GM21529 (cell line): ENCODE measurements at regions not wholly inside any gene's neighbourhood (a gene's known extent, or its start where the extent isn't known, plus 50 kb on each side); places are given as distances from the start of the nearest gene placed in this dataset.

ENCODE experiments used
- ATAC-seq: cut with Tn5 transposase; IDR thresholded peaks from one replicate; pipeline ENCODE4 v1.9.1; 2021; ENCODE audit not compliant: unreplicated experiment

GRCh38 chr2:16019060-16019480, 78.7 kb downstream of the MYCN start:
- no peak for ATAC-seq

DNA sequence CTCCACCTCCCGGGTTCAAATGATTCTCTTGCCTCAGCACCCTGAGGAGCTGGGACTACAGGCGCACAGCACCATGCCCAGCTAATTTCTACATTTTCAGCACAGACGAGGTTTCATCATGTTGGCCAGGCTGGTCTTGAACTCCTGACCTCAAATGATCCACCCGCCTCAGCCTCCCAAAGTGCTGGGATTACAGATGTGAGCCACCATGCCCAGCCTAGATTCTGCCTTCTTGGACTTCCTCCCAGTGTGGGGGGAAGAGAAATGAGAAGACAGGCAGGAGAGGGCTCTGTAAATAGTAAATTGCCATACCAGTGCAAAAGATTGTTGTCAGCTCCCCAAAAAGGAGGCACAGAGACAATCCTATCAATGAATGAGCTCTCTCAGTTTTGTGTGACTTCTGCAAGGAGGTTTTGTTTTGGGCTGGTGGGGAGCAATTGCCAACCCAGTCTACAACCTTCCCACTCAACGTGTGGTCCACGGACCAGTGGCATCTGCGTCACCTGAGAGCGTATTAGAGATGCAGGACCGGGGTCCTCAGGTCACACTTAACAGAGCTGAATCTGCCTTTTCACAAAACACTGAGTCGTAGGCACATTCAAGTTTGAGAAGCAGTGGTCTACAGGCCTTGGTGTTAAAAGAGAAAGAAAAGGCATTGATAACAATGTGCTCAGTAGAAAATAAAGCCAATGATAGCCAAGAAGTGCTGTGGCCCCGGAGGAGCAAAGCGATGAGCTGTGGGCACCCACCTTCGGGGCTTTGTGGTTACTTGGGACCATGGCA, 78.1 kb downstream of the MYCN start:
- ATAC-seq, result no peak

GRCh38 chr2:16016282-16016681, 75.9 kb downstream of the MYCN start:
- no peak for ATAC-seq

GRCh38 chr2:16015903-16016265, 75.5 kb downstream of the MYCN start:
- ATAC-seq, result no peak

DNA sequence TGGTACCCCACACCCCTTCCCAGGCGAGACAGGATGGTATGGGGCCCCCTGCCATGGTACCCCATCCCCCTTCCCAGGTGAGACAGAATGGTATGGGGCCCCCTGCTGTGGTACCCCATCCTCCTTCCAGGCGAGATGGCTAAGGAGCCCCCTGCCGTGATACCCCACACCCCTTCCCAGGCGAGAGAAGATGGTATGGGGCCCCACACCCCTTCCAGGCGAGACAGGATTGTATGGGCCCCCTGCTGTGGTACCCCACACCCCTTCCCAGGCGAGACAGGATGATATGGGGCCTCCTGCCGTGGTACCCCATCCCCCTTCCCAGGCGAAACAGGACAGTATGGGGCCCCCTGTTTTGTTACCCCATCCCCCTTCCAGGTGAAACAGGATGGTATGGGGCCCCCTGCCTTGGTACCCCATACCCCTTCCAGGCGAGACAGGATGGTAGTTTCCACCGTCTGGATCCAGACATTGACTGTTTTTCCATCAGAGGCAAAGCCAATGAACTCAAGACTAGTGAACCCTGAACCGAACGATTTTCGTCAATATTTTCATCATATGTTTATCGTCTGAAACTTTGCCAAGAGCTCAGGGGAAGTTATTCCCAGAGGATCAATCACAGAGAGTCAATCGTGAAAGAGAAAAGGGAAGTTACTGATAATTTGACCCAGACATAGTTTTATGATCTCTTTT, 75.0 kb downstream of the MYCN start:
- ATAC-seq, result no peak

DNA sequence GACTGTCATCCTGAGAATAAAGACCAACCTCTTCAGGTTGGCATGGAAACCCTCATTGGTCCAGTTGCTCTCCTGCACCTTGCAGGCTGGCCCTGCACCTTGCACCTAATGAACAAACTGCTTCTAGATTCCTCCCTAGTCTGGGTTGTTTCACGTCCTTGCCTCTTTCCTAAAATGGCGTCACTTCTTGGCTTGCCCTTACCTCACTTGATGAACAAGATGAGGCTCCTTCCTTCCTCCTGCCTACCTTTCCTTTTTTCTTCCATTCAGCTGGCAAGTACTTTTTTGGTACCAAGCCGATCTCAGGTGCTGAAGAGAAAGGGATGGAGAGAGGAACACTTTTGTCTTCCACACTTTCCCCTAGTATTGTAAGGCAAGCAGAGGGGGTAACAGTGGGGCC, 74.5 kb downstream of the MYCN start:
- ATAC-seq, result no peak

- no peak for ATAC-seq
Measured at GRCh38 chr2:16014041-16014787, 73.9 kb downstream of the MYCN start.

GRCh38 chr2:16013359-16013911, 73.1 kb downstream of the MYCN start:
- no peak for ATAC-seq

DNA sequence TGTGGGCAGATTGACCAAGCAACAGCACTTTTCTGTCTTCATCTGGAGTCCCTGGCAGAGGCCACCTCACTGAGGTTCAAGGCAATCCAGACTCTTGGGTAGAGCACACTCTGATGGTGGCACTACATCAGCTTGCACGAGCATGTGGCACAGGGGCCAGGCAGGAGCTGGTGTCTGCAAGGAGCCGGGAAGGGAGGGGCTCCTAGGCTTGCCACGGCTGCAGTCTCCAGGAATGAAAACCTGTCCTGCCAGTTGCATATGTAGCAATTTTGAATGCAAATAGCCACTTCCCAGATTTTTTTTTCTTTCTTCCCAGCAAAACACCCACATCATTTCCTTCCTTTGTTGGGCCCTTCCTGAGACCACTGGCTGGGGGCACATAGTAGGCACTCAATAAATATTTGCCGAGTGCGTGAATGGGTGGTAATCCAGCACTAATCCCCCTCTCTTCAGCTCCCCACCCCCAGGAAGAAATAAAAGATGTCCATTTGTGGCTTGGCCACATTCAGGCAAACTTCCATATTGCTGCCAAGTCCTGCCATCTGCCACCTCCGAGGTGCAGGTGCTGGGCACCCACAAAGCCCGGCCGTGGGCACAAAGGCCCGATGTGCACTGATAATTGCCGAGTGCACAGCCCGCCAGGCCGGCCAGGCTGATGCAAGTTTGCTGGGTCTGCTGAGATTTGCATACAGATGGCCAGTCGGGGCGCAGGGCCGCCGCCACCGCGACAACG, 72.4 kb downstream of the MYCN start:
- ATAC-seq, result no peak

- ATAC-seq, result no peak
Measured at GRCh38 chr2:16012029-16012596, 71.8 kb downstream of the MYCN start.

- no peak for ATAC-seq
Measured at GRCh38 chr2:16011621-16011960, 71.2 kb downstream of the MYCN start.

- ATAC-seq, result no peak
Measured at GRCh38 chr2:16010951-16011620, 70.7 kb downstream of the MYCN start.

DNA sequence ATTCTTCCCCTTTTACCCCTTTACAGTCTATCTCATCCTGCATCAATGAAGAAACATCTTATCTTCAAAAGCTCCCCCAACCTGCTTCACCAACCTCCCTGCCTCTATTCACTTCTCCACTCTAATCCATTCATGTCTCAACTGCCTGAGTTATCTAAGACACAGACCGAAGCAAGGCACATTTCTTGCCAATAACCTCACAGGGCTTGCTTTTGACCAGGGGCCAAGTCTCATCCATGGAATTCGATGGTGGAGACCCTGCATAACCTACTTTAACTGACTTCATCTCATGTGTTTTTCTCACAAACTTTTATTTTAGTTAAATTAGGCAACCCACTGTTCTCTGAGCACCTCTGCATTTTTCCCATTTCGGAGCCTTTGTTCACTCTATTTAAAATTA, 69.7 kb downstream of the MYCN start:
- no peak for ATAC-seq

GRCh38 chr2:16009560-16009959, 69.2 kb downstream of the MYCN start:
- ATAC-seq, result no peak

GRCh38 chr2:16008856-16009255, 68.5 kb downstream of the MYCN start:
- ATAC-seq, result no peak

DNA sequence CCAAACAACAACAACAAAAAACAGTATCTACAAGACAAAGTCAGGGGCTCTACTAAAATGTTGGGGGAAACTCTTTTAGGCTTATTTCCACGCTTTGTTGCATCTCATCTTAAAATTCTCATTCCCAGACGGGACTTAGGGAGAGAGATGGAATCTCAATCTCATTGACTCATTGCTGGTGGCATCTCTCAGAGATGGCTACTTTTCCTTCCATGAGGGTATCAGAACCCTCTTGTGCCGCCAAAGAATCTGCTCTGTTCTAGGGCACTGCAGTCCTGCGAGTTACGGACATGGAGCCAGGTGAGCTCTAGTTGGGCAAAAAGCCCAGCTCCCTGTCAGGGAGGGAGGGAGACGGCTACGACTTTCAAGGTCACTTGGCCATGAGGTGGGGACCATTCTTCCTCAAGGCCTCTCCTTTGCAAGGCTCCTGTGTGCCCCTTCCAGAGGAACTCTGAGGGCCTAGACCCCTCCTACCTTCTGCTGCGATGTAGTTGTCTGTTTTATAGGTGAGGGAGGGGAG, 68.0 kb downstream of the MYCN start:
- no peak for ATAC-seq

DNA sequence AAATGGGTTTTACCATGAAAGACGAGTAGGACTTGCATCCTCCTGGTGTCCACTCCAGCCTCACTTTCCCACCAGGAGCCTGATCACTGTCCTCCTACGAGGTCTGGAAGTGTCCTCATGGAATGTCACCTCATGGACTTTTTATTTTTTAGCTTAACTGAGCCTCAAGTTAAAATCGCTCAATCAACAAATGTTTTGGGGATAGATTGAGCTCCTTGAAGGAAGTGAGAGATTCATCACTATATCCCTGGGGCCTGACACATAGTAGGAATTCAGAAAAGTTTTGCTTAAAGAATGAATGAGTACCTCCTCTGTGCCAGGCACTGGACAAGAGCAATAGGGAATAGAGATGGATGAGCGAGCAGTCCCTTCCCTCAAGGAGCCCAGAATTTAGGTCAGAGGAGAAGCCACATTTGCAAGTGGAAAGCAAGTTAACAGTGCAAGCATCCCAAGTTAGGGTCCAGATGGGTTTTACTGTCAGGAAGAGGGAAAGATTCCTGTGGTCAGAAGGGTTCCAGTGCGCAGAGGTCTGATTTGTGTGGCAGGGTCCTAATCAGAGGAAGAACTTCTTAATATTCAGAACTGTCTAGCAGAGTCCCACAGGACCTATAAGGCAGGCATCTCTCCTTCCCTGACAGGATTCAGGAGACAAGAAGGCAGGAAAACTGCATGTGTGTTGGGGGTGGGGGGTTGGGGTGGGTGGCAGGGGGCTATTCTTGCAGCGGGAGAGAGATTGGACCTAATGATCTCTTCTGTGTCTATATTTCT, 67.0 kb downstream of the MYCN start:
- ATAC-seq, result no peak

GRCh38 chr2:16006537-16007166, 66.3 kb downstream of the MYCN start:
- no peak for ATAC-seq
